ENCODE measurements at regions not wholly inside any gene's neighbourhood (a gene's known extent, or its start where the extent isn't known, plus 50 kb on each side); places are given as distances from the start of the nearest gene placed in this dataset.

- no peaks in the 10 kb centered on the region for H3K9me2 ChIP-seq (replicated peaks; ENCODE audit: low read depth, low read length)
- H4K20me1 ChIP-seq (ENCODE audit: insufficient read depth, low read length, poor library complexity, severe bottlenecking), result peaks cover 7% of the 10 kb centered on the region
- no peaks in the 10 kb centered on the region for H3F3A ChIP-seq (ENCODE audit: low read depth)
- H3K4me1 ChIP-seq (ENCODE audit: insufficient read depth, low read length, poor library complexity, severe bottlenecking), result peaks cover 18% of the 10 kb centered on the region
- H3K4me3 ChIP-seq (ENCODE audit: low read length, poor library complexity, severe bottlenecking), result no peak overlapping the region
- H3K36me3 ChIP-seq (ENCODE audit: insufficient read depth, low read length), result no peaks in the 10 kb centered on the region
- H3K4me2 ChIP-seq (ENCODE audit: low read depth, low read length, poor library complexity, severe bottlenecking), result no peak overlapping the region
- no peaks in the 10 kb centered on the region for H3K9me3 ChIP-seq (ENCODE audit: insufficient read depth, low read depth, low read length)
- H3K79me2 ChIP-seq (ENCODE audit: insufficient read depth, low read length), result no peaks in the 10 kb centered on the region
- H3K9ac ChIP-seq (ENCODE audit: low read depth, low read length, poor library complexity, severe bottlenecking), result no peak overlapping the region
- no peak overlapping the region for H2AFZ ChIP-seq (ENCODE audit: low read length)
- TF ChIP-seq EZH2phosphoT487 (IDR thresholded peaks at IDR 0.05; ENCODE audit: borderline replicate concordance), result no peak
- no peak for TF ChIP-seq CTCF (conservative IDR thresholded peaks at IDR 0.05; ENCODE audit: low read length)
- H3K27me3 ChIP-seq (ENCODE audit: insufficient read depth, low read length, poor library complexity, severe bottlenecking), result peaks cover 88% of the 10 kb centered on the region
Observed at GRCh38 chr15:94587113-94587512, 355.8 kb downstream of the MCTP2 start.

- Histone ChIP-seq H3F3A (ENCODE audit: low read depth) (no peaks in the 10 kb centered on the region), H3K9me3 (ENCODE audit: insufficient read depth, low read depth, low read length) (no peaks in the 10 kb centered on the region), H2AFZ (ENCODE audit: low read length) (no peak overlapping the region), H3K36me3 (ENCODE audit: insufficient read depth, low read length) (no peaks in the 10 kb centered on the region), H3K4me2 (ENCODE audit: low read depth, low read length, poor library complexity, severe bottlenecking) (no peak overlapping the region), H3K27me3 (ENCODE audit: insufficient read depth, low read length, poor library complexity, severe bottlenecking) (peaks cover 87% of the 10 kb centered on the region), H3K9me2 (replicated peaks; ENCODE audit: low read depth, low read length) (no peaks in the 10 kb centered on the region), H3K4me3 (ENCODE audit: low read length, poor library complexity, severe bottlenecking) (no peak overlapping the region), H3K4me1 (ENCODE audit: insufficient read depth, low read length, poor library complexity, severe bottlenecking) (peaks cover 15% of the 10 kb centered on the region), H4K20me1 (ENCODE audit: insufficient read depth, low read length, poor library complexity, severe bottlenecking) (peaks cover 6% of the 10 kb centered on the region), H3K79me2 (ENCODE audit: insufficient read depth, low read length) (no peaks in the 10 kb centered on the region), H3K9ac (ENCODE audit: low read depth, low read length, poor library complexity, severe bottlenecking) (no peak overlapping the region)
- TF ChIP-seq CTCF (conservative IDR thresholded peaks at IDR 0.05; ENCODE audit: low read length), result no peak
- no peak for TF ChIP-seq EZH2phosphoT487 (IDR thresholded peaks at IDR 0.05; ENCODE audit: borderline replicate concordance)
Observed at GRCh38 chr15:94588993-94589392, 357.6 kb downstream of the MCTP2 start.

GRCh38 chr15:94592495-94592894 is 361.1 kb downstream of the MCTP2 start:
- no peak overlapping the region for H3K4me3 ChIP-seq (ENCODE audit: low read length, poor library complexity, severe bottlenecking)
- no peaks in the 10 kb centered on the region for H3K9me3 ChIP-seq (ENCODE audit: insufficient read depth, low read depth, low read length)
- no peak overlapping the region for H3K9ac ChIP-seq (ENCODE audit: low read depth, low read length, poor library complexity, severe bottlenecking)
- H4K20me1 ChIP-seq (ENCODE audit: insufficient read depth, low read length, poor library complexity, severe bottlenecking), result no peaks in the 10 kb centered on the region
- no peak overlapping the region for H3K4me2 ChIP-seq (ENCODE audit: low read depth, low read length, poor library complexity, severe bottlenecking)
- no peak for TF ChIP-seq EZH2phosphoT487 (IDR thresholded peaks at IDR 0.05; ENCODE audit: borderline replicate concordance)
- TF ChIP-seq CTCF (conservative IDR thresholded peaks at IDR 0.05; ENCODE audit: low read length), result no peak
- no peaks in the 10 kb centered on the region for H3F3A ChIP-seq (ENCODE audit: low read depth)
- no peaks in the 10 kb centered on the region for H3K4me1 ChIP-seq (ENCODE audit: insufficient read depth, low read length, poor library complexity, severe bottlenecking)
- H3K9me2 ChIP-seq (replicated peaks; ENCODE audit: low read depth, low read length), result no peaks in the 10 kb centered on the region
- H3K79me2 ChIP-seq (ENCODE audit: insufficient read depth, low read length), result no peaks in the 10 kb centered on the region
- H3K27me3 ChIP-seq (ENCODE audit: insufficient read depth, low read length, poor library complexity, severe bottlenecking), result peaks cover 96% of the 10 kb centered on the region
- H3K36me3 ChIP-seq (ENCODE audit: insufficient read depth, low read length), result no peaks in the 10 kb centered on the region
- no peak overlapping the region for H2AFZ ChIP-seq (ENCODE audit: low read length)
